SJCRH30 (cell line): ENCODE measurements at regions not wholly inside any gene's neighbourhood (a gene's known extent, or its start where the extent isn't known, plus 50 kb on each side); places are given as distances from the start of the nearest gene placed in this dataset.
A peak's percentile ranks its signal among the peaks of the same experiment; 100 is the strongest.

Source experiments
- DNase-seq, 2 experiments: peaks; one replicate each; pipeline ENCODE4 v3.0.0-alpha.2; 2015 to 2020
- H3K27ac ChIP-seq: fragments of 250-450 bp; sonication (Bioruptor Pico); 2 replicates; pipeline ENCODE4 v1.5.1; 2020; ENCODE audit warnings: mild to moderate bottlenecking, moderate library complexity
- H3K27me3 ChIP-seq: fragments of 250-450 bp; sonication (Bioruptor Pico); 2 replicates; pipeline ENCODE4 v1.5.1; 2020; ENCODE audit warnings: mild to moderate bottlenecking, moderate library complexity
- H3K36me3 ChIP-seq: fragments of 250-450 bp; sonication (Bioruptor Pico); 2 replicates; pipeline ENCODE4 v1.5.1; 2020; ENCODE audit warnings: mild to moderate bottlenecking, moderate library complexity
- H3K4me1 ChIP-seq: fragments of 250-450 bp; sonication (Bioruptor Pico); 2 replicates; pipeline ENCODE4 v1.5.1; 2020; ENCODE audit warnings: mild to moderate bottlenecking, moderate library complexity
- H3K4me3 ChIP-seq: fragments of 250-450 bp; sonication (Bioruptor Pico); 2 replicates; pipeline ENCODE4 v1.5.1; 2020; ENCODE audit warnings: mild to moderate bottlenecking, moderate library complexity
- H3K9me3 ChIP-seq: fragments of 250-450 bp; sonication (Bioruptor Pico); replicated peaks from 2 replicates; pipeline ENCODE4 v1.5.1; 2020; ENCODE audit warnings: mild to moderate bottlenecking, moderate library complexity

GRCh38 chr2:111691164-111691875 lies 192.7 kb downstream of the ANAPC1 start:
- Histone ChIP-seq H3K9me3 (no peaks in the 10 kb centered on the region), H3K4me3 (no peak overlapping the region), H3K27ac (no peak overlapping the region), H3K36me3 (no peaks in the 10 kb centered on the region), H3K27me3 (no peaks in the 10 kb centered on the region), H3K4me1 (no peaks in the 10 kb centered on the region)
- DNase-seq = no peak

- H3K36me3 ChIP-seq = no peaks in the 10 kb centered on the region
- no peaks in the 10 kb centered on the region for H3K9me3 ChIP-seq
- DNase-seq = no peak
- no peak overlapping the region for H3K27ac ChIP-seq
- no peak overlapping the region for H3K4me3 ChIP-seq
- no peaks in the 10 kb centered on the region for H3K4me1 ChIP-seq
- H3K27me3 ChIP-seq = no peaks in the 10 kb centered on the region
Measured at GRCh38 chr2:111692311-111692710, 191.7 kb downstream of the ANAPC1 start.

- H3K4me1 ChIP-seq = peaks cover 4% of the 10 kb centered on the region
- no peaks in the 10 kb centered on the region for H3K27me3 ChIP-seq
- no peak overlapping the region for H3K27ac ChIP-seq
- no peak overlapping the region for H3K4me3 ChIP-seq
- no peaks in the 10 kb centered on the region for H3K9me3 ChIP-seq
- no peaks in the 10 kb centered on the region for H3K36me3 ChIP-seq
- no peak for DNase-seq
Measured at GRCh38 chr2:111694700-111695101, 189.3 kb downstream of the ANAPC1 start.

- Histone ChIP-seq H3K4me1 (peaks cover 4% of the 10 kb centered on the region), H3K9me3 (no peaks in the 10 kb centered on the region), H3K4me3 (no peak overlapping the region), H3K36me3 (no peaks in the 10 kb centered on the region), H3K27ac (no peak overlapping the region), H3K27me3 (no peaks in the 10 kb centered on the region)
- no peak for DNase-seq
Measured at GRCh38 chr2:111695441-111696007, 188.5 kb downstream of the ANAPC1 start.

- H3K36me3 ChIP-seq = no peaks in the 10 kb centered on the region
- H3K4me3 ChIP-seq = no peak overlapping the region
- H3K9me3 ChIP-seq = no peaks in the 10 kb centered on the region
- no peak overlapping the region for H3K27ac ChIP-seq
- H3K4me1 ChIP-seq = peaks cover 4% of the 10 kb centered on the region
- H3K27me3 ChIP-seq = no peaks in the 10 kb centered on the region
- no peak for DNase-seq
Measured at GRCh38 chr2:111696226-111696625, 187.8 kb downstream of the ANAPC1 start.

- Histone ChIP-seq H3K27ac (no peak overlapping the region), H3K9me3 (no peaks in the 10 kb centered on the region), H3K27me3 (no peaks in the 10 kb centered on the region), H3K36me3 (no peaks in the 10 kb centered on the region), H3K4me1 (peaks cover 4% of the 10 kb centered on the region), H3K4me3 (no peak overlapping the region)
- DNase-seq = no peak
Measured at GRCh38 chr2:111697560-111697959, 186.4 kb downstream of the ANAPC1 start.

- Histone ChIP-seq H3K4me3 (no peak overlapping the region), H3K27me3 (no peaks in the 10 kb centered on the region), H3K27ac (no peak overlapping the region), H3K9me3 (no peaks in the 10 kb centered on the region), H3K36me3 (no peaks in the 10 kb centered on the region), H3K4me1 (peaks cover 4% of the 10 kb centered on the region)
- DNase-seq = no peak
Measured at GRCh38 chr2:111698089-111698488, 185.9 kb downstream of the ANAPC1 start.

- peak overlapping the region; percentile 31 for H3K27ac ChIP-seq
- peak; percentile 83 to 87 for DNase-seq
- H3K27me3 ChIP-seq = 0 out of 2 replicates have a peak, but pooled peaks cover 2% of the 10 kb centered on the region
- H3K36me3 ChIP-seq = no peaks in the 10 kb centered on the region
- H3K4me1 ChIP-seq = peaks cover 4% of the 10 kb centered on the region
- H3K9me3 ChIP-seq = no peaks in the 10 kb centered on the region
- peak overlapping the region; percentile 26 for H3K4me3 ChIP-seq
Measured at GRCh38 chr2:111698743-111699554, 185.0 kb downstream of the ANAPC1 start.

- H3K4me3 ChIP-seq = no peak overlapping the region
- H3K27me3 ChIP-seq = 0 out of 2 replicates have a peak, but pooled peaks cover 2% of the 10 kb centered on the region
- no peaks in the 10 kb centered on the region for H3K9me3 ChIP-seq
- peaks cover 13% of the 10 kb centered on the region for H3K4me1 ChIP-seq
- no peak for DNase-seq
- H3K36me3 ChIP-seq = no peaks in the 10 kb centered on the region
- no peak overlapping the region for H3K27ac ChIP-seq
Measured at GRCh38 chr2:111701266-111701665, 182.7 kb downstream of the ANAPC1 start.

- DNase-seq = no peak
- Histone ChIP-seq H3K27me3 (0 out of 2 replicates have a peak, but pooled peaks cover 2% of the 10 kb centered on the region), H3K9me3 (no peaks in the 10 kb centered on the region), H3K27ac (no peak overlapping the region), H3K4me3 (no peak overlapping the region), H3K4me1 (peaks cover 18% of the 10 kb centered on the region), H3K36me3 (no peaks in the 10 kb centered on the region)
Measured at GRCh38 chr2:111701798-111702118, 182.2 kb downstream of the ANAPC1 start.

- no peak overlapping the region for H3K27ac ChIP-seq
- H3K9me3 ChIP-seq = no peaks in the 10 kb centered on the region
- DNase-seq = peak; percentile 64 to 79
- H3K36me3 ChIP-seq = no peaks in the 10 kb centered on the region
- 0 out of 2 replicates have a peak, but pooled peaks cover 2% of the 10 kb centered on the region for H3K27me3 ChIP-seq
- no peak overlapping the region for H3K4me3 ChIP-seq
- H3K4me1 ChIP-seq = peaks cover 19% of the 10 kb centered on the region
Measured at GRCh38 chr2:111702119-111702803, 181.7 kb downstream of the ANAPC1 start.

- Histone ChIP-seq H3K4me3 (no peak overlapping the region), H3K27me3 (peaks cover 3% of the 10 kb centered on the region; the same call in 1 of the 2 replicates), H3K36me3 (no peaks in the 10 kb centered on the region), H3K4me1 (peaks cover 19% of the 10 kb centered on the region), H3K27ac (no peak overlapping the region), H3K9me3 (no peaks in the 10 kb centered on the region)
- no peak for DNase-seq
Measured at GRCh38 chr2:111702804-111703196, 181.2 kb downstream of the ANAPC1 start.

- Histone ChIP-seq H3K27me3 (peaks cover 7% of the 10 kb centered on the region; the same call in 1 of the 2 replicates), H3K4me3 (no peak overlapping the region), H3K9me3 (no peaks in the 10 kb centered on the region), H3K36me3 (no peaks in the 10 kb centered on the region), H3K4me1 (peaks cover 19% of the 10 kb centered on the region), H3K27ac (no peak overlapping the region)
- DNase-seq = no peak
Measured at GRCh38 chr2:111703759-111704158, 180.2 kb downstream of the ANAPC1 start.

- no peak overlapping the region for H3K27ac ChIP-seq
- H3K27me3 ChIP-seq = peaks cover 7% of the 10 kb centered on the region; the same call in 1 of the 2 replicates
- peaks cover 18% of the 10 kb centered on the region for H3K4me1 ChIP-seq
- no peaks in the 10 kb centered on the region for H3K9me3 ChIP-seq
- no peak for DNase-seq
- no peak overlapping the region for H3K4me3 ChIP-seq
- H3K36me3 ChIP-seq = no peaks in the 10 kb centered on the region
Measured at GRCh38 chr2:111704246-111704645, 179.7 kb downstream of the ANAPC1 start.

- no peaks in the 10 kb centered on the region for H3K36me3 ChIP-seq
- no peak overlapping the region for H3K27ac ChIP-seq
- no peaks in the 10 kb centered on the region for H3K9me3 ChIP-seq
- no peak for DNase-seq
- peaks cover 15% of the 10 kb centered on the region for H3K4me1 ChIP-seq
- no peak overlapping the region for H3K4me3 ChIP-seq
- peaks cover 7% of the 10 kb centered on the region; the same call in 1 of the 2 replicates for H3K27me3 ChIP-seq
Measured at GRCh38 chr2:111705239-111705638, 178.8 kb downstream of the ANAPC1 start.
